SK-MEL-5 (cell line): ENCODE measurements at regions not wholly inside any gene's neighbourhood (a gene's known extent, or its start where the extent isn't known, plus 50 kb on each side); places are given as distances from the start of the nearest gene placed in this dataset.

Experiments
- DNase-seq: peaks from one replicate; pipeline ENCODE4 v3.0.0-alpha.2; 2016; ENCODE audit warnings: low read depth, low spot score
- in situ Hi-C: cut with HindIII; loops from 2 replicates; pipeline ENCODE4 v1.10.0; 2016; ENCODE audit warnings: low sequenced_read_pairs, high pct_unique_total_duplicates, low pct_unique_long_range_greater_than_20kb

DNA sequence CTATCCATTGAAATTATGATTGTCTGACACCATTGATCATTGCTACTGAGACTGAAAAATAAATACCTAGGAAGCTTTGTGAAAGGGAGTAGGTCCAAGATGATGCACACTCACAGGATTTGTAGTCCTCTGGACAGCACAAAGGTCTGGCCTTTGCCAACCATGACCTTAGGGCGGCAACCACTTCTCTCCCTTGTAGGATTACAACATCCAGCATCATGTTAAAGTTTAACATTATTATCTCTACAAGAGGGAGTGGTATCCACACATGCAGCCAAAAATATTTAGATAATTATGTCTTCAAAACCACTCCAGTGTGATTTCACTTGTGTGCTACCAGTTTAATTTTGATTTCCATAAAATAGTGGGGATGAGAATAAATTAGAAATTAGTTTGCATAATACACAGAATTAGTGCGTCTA lies 51.1 kb upstream of the NHSL1 start:
- in situ Hi-C loops = no loop called here
- no peak for DNase-seq

DNA sequence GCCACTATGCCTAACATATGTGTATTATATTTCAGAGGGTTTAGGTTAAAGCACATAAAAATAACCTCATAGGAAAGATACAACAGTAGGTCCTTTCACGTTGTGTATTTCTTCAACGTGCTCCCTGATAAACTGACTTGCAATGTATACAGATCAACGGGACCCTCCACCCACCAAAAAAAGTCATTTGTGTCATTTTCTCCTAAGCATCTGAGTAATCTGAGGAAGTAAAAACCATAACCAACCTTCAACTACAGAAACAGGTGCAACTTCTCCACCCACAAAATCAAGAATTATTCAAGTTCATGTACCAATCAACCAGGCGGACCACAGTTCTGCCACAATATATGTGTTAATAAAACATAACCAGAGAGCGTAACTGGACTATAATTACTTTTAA lies 54.9 kb upstream of the NHSL1 start:
- no peak for DNase-seq
- in situ Hi-C loops = no loop called here

DNA sequence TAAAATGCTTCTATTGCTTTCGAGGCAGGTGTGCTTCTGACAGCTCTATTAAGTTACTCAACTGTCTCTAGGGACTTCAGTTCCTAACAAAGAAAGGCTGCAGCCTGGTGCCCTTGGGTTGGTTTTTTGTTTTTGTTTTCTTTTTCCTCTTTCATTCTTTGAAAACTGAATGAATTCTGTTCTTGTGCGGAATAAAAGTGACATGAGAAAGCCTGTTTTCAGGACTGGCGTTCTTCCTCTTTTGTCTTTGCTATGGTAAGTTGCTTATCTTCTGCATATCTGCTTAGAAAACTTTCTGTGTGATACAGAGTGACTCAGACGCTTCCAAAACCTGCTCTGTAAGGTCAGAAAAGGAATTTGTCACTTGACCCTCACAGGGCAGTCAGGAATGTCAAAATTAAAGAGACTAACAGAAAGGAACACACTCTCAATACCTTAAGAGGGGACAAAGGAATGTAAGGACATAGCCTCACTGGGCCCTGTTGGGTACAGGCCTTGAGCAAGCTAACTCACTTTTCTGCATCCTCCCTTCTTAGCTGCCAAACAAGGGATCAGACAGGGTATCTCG lies 56.2 kb upstream of the NHSL1 start:
- in situ Hi-C loops = no loop called here
- DNase-seq = no peak

DNA sequence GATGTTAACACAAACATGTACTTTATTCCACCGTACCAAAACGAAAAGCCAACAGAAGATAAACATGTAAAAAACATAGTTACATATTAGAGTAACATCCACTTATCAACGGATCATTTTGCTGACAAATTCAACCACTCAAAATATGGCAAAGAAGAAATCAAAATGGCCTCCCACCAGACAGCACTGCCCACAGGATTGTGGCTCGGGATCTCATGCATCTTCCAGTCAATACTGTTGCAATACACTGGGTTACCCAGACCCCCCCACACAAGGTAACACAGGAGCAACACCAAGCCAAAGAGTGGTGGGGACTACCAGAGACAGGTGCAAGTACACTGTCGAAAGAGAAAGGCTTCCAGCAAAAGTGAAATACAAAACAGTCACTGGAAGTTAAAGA lies 57.9 kb upstream of the NHSL1 start:
- in situ Hi-C loops = no loop called here
- no peak for DNase-seq

DNA sequence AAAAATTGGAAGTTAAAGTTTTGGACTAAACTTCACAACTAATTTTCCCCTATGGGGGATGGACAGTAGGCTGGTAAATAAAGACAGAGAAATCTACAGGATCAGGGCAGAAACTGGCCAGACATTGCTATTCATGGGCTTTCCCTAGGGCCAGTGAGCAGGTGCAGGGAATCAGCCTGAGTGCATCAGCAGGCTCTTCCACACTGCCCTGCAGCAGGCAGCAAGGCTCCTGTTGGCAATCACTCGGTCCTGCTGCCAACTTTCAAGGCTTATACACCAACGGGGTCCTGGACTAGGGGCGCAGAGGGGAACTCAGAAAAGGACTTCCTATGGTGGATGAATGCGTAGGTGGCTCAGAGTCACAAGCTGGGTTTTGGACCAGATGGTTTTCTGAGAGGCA lies 59.8 kb upstream of the NHSL1 start:
- in situ Hi-C loops = no loop called here
- DNase-seq = no peak

DNA sequence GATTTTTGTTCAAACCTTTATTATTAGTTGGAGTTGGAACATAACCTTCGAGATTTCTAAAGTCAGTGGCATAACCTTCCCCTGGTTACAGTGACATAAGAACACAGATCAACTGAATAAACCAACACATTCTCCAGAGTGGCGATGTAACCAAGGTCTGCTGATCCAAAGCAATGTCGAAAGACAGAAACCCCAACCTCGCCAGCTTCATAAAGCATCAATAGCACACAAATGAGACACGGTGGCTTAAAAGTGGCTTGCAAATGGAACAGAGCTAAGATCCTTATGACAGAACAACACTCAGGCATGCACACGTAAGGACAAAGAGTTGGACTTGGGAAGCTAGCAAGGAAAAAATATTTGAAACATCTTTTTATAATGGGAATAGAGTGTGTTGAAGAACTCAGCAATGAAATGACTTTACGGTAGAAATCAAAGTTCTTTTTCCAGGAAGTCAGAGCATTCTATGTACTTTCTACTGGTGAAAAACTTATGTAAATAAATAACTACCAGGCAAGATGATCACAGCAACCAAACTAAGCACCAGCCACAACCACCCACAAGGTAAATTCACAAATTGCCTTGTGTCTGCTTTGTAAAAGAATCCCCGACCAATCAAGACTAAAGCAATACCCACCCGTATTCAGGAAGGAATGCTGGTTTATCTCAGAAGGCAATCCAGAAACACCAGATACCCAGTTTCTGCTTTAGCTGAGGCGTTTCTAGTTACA lies 61.0 kb upstream of the NHSL1 start:
- in situ Hi-C loops = no loop called here
- no peak for DNase-seq

DNA sequence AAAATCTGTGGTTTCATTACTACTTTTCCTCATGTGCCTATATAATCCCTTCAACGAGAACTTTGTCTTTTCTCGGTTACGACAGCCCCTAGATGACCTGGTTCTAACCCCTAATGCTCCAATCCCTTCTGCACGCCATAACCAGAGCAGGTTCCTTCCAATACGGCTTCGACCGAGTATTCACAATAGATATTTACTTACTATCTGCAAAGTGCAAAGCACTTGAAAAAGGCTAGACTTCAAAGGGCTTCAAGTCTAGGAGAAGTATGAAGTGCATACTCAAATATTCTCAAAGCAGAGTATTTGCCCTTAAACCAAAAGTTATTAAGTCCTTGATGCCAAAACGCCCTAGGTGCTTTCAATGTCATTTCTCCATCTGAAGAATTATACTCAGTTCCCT lies 63.4 kb upstream of the NHSL1 start:
- DNase-seq = no peak
- in situ Hi-C loops = no loop called here

DNA sequence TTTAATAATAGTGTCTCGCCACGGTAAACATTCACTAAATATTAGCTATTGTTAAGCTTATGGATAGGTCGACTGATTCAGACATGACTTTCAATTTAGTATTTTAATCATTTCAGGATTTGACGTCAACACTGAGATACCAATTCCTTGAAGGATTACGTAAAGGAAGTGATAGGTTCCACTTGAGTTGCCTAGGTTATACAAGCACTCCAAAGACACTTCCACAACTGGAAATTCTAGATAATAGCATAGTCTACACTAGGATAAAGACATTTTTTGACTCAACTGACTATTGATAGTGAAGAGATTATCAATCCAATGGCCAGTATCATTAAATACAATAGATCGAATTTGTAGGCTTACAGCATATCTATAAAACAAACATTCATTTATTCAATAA lies 63.9 kb upstream of the NHSL1 start:
- no peak for DNase-seq
- in situ Hi-C loops = no loop called here

DNA sequence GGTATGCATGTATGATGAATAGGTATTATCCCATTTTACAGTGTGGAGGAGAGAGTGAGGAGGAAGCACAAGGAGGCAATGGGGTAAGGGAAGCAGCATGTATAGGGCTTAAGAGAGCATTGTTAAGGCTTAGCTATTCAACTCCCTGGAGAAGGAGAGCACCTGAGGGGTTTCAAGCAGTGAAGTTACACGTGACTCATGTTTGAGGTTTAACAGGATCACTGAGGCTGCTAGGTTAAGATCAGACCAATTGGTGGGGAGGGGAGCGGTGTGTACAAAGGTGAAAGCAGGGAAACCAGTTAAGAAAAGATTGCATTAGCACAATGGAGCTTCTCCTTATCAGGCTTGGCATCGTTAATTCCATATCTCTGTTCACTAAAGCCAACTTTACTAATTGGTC lies 64.4 kb upstream of the NHSL1 start:
- DNase-seq = no peak
- in situ Hi-C loops = no loop called here

DNA sequence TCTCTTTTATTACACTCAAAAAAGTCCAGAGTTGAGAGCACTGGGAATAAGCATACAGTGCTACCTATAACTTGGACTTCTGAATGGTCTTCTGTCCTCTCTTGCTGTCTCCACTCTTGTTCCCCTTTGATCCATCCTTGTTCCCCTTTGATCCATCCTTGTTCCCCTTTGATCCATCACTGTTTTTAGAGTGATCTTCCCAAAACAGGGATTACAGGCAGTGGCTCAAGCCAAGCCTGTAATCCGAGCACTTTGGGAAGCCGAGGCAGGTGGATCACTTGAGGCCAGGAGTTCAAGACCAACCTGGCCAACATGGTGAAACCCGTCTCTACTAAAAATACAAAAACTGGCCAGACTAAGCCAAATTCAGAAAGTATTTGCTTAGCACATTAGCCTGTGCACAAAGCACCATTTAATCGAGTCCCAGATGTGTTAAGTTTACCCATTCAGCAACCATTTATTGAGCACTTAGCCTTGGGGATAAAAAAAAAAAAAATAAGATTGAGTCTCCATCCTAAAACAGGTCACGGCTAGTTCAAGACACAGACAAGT lies 65.0 kb upstream of the NHSL1 start:
- DNase-seq = no peak
- in situ Hi-C loops = no loop called here

DNA sequence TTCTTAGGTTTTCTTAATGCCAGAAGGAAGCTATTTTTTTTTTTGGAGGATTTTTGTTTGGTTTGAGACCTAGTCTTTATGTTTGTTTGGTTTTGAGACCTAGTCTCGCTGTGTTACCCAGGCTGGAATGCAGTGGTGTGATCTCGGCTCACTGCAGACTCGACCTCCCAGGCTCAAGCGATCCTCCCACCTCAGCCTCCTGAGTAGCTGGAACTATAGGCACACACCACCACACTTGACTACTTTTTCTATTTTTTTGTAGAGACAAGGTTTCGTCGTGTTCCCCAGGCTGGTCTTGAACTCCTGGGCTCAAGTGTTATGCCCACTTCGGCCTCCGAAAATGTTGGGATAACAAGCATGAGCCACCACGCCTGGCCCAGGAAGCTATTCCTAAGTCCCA lies 67.8 kb upstream of the NHSL1 start:
- DNase-seq = no peak
- in situ Hi-C loops = no loop called here

DNA sequence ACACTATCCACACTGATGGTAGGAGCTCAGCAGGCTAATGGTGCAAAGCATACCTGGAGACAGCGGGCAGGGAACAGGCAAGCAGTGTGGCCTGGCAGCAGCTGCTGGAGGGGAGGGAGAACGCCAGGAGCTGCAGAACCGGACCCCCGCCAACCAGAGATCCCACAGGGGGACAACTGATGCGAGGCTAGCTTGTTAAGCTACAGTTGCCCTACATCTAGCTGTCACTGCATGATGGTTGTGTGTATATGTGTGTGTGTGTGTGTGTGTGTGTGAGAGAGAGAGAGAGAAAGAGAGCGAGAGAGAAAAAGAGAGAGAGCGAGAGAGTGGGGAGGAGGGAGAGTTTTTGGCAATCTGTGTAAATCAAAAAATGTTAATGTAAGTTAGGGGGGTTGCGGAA lies 69.7 kb upstream of the NHSL1 start:
- no peak for DNase-seq
- in situ Hi-C loops = no loop called here

DNA sequence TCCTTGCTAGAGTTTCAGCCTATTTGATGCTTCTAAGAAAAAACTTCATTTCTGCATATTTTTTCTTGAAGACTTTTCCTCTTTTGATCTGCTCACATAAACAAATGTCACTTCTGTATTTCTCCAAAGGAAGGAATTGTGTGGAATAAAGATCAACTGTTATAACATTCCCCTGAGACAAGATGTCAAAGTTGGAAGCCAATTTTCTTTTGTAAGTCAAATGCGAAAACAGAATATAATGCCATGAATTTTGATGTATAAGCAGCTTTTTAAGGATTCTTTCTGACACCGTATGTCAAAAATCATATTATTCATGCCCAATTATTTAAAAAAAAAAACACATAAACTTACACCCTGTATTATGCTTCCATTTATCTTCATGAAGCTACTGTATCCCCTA lies 70.3 kb upstream of the NHSL1 start:
- in situ Hi-C loops = no loop called here
- DNase-seq = no peak

DNA sequence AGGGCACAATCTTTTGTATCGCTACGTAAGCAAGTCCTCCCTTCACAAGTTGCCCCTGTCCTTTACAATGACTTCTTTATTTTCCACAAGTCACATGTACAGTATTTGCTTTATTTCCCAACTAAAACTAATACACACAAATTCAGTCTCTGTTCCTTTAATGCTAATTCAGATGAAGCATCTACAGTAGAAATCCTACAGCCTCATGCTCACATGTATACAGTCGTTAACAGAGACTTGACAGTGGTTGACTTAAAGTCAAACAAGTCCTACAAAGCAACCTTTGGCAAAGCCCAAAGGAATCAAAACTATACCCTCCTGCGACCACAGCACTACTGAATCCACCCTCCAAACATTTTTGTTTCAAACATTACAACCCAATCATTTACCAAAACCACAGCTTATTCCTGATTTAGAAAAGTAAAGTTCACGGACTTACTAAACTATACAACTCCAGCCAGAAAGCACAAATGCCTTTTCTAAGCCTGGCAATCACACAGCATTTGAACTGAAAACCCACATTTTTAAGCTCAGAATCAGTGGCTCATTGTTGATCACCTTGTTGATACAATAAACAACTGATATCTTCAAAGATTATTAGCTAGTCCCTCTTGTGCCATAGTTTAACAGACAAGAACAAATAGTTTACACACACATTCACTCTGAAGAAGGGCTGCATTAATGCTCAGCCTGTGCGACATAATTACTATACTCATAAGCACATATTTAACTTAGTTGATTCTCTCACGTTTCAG lies 70.9 kb upstream of the NHSL1 start:
- DNase-seq = peak; percentile 94
- in situ Hi-C loops = no loop called here

DNA sequence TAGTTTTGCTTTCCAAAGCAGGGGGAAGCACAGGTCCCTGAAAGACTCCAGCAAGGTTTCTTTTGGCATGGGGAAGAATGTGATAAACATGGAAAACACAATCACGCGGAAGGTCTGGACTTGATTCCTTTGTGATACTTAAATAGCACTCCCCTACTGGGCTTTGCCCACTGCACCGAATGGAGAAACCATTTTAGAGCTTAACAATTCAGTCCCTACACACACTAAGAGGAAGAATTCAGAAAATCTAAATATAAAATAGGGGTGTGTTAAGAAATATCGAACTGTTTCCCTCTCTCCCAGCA lies 71.4 kb upstream of the NHSL1 start:
- in situ Hi-C loops = no loop called here
- DNase-seq = no peak

DNA sequence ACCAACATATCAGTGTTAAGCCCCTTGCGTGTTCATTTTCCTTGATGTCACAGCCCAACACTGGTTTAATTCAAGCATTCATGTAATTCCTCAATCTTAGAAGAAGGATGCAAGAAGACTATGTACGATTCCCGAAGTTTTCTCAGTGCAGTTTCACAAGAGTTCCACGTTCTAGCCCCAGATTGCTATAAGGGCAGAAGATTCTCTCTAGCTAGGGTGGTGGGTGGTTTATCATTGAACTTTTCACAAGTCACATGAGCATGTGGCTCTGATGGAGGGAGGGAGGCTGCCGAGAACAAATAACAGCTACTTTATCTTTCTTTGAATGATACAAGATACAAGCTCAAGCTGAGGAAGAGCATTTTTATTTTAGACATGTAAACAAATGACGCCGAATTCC lies 71.9 kb upstream of the NHSL1 start:
- in situ Hi-C loops = no loop called here
- peak; percentile 60 for DNase-seq

DNA sequence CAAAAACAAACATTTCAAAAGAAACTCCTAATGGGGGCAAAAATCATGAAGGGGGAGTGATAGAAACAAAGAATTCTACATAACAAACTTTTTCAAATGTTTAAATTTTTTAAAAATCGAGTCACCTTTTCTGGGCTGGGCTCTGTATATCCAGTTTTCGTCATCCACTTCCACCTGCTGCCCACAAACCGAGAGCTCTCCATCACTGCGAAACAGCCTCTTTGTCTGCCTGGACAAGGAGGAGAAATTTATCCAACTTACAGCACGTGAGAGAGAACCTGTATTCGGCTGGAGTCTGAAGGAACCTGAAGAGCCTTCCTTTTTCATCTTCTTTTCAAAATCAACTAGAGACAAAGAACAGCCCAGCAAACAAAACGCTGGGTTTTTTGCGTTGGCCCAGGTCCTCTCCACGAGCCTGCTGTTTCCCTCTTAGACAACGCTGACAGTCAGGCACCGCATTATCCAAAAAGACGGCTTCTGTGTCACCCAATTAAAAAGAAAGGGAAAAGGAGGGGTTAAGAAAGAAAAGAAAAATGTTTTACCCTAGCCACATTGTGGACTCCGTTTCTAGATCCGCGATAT lies 72.4 kb upstream of the NHSL1 start:
- in situ Hi-C loops = no loop called here
- DNase-seq = no peak

DNA sequence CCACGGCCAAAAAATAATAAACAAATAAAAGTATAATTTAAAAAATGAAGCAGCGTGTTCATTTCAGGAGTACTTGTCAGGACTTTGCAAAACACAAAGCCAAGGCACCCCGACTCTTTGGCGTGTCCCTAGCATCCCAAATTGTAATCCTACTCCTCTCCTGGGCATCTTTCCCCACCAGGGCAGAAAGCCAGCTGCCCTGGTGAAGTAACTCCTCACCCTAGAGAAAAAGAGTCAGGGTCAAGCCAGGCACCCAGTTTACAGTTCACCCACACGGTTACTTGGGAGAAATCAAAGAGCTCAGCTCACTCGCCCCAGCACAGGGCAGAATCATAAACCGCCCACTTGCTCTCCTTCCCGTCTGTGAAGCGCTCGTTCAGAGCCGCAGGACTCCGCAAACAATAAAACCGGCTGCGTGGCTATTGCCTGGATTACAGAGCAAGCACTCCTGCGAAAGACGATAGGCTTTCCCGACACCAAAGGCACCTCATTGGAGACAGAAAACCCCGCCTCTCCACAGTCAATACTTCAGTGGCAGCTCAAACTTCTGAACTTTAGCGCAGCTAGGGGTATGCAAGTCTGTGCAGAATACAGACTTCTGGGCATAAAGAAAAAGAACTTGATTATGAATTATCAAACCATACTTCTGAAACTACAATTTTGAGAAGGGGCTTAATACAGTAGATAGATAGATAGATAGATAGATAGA lies 73.0 kb upstream of the NHSL1 start:
- in situ Hi-C loops = no loop called here
- peak; percentile 96 for DNase-seq
